ENCODE measurements at regions not wholly inside any gene's neighbourhood (a gene's known extent, or its start where the extent isn't known, plus 50 kb on each side); places are given as distances from the start of the nearest gene placed in this dataset.

DNA sequence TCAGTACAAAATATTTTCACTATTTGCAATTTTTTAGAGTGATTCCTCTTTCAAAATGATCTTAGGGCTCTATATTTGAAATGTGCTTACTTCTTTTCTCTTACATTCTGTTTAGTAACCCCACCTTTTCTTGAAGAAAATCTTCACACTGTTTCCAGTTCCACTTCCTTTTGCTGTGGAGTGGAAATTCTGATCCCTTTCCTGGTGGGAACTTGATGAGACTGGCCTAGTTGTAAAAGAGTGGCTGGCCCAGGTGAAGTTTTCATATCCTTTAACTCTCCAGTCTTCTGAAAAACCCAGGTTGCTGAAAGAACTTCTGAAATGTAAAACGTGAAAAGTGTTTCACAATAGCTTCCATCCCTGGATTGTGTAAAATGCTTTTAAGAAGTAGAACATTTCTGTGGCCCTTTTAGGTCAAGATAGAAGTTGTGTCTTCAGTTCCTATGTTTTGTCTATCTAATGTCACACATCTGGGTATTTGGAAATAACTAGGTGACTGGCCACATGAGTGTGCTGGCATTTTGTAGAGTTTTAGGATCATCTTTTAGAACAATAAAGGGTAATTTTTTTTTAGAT lies 84.8 kb upstream of the LRIG1 start:
- TF ChIP-seq, protein P1, sequence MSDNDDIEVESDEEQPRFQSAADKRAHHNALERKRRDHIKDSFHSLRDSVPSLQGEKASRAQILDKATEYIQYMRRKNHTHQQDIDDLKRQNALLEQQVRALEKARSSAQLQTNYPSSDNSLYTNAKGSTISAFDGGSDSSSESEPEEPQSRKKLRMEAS (IDR thresholded peaks at IDR 0.05), result no peak
- TF ChIP-seq TAF1 (IDR thresholded peaks at IDR 0.05; ENCODE audit: low read depth), result no peak

DNA sequence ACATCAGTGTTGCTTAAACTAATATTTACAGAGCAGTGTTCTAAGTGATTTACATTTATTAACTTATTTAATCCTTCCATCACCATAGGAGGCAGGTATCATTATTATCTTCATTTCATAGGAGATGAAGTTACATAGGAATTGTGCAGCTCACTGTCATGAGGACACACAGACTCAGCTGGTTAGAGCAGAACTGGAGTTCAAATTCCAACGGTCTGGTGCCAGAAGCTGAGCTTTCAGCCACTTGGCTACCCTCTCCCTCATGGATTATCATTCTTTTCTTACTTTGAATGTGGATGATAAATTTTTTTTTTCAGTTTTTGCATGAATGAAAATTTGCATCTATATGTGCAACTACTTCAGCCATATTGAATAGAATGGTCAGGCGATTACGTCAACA lies 86.0 kb upstream of the LRIG1 start:
- TF ChIP-seq YY1 (IDR thresholded peaks at IDR 0.05; ENCODE audit: low read depth) (no peak), TAF1 (IDR thresholded peaks at IDR 0.05; ENCODE audit: low read depth) (no peak)
- TF ChIP-seq, protein P2, sequence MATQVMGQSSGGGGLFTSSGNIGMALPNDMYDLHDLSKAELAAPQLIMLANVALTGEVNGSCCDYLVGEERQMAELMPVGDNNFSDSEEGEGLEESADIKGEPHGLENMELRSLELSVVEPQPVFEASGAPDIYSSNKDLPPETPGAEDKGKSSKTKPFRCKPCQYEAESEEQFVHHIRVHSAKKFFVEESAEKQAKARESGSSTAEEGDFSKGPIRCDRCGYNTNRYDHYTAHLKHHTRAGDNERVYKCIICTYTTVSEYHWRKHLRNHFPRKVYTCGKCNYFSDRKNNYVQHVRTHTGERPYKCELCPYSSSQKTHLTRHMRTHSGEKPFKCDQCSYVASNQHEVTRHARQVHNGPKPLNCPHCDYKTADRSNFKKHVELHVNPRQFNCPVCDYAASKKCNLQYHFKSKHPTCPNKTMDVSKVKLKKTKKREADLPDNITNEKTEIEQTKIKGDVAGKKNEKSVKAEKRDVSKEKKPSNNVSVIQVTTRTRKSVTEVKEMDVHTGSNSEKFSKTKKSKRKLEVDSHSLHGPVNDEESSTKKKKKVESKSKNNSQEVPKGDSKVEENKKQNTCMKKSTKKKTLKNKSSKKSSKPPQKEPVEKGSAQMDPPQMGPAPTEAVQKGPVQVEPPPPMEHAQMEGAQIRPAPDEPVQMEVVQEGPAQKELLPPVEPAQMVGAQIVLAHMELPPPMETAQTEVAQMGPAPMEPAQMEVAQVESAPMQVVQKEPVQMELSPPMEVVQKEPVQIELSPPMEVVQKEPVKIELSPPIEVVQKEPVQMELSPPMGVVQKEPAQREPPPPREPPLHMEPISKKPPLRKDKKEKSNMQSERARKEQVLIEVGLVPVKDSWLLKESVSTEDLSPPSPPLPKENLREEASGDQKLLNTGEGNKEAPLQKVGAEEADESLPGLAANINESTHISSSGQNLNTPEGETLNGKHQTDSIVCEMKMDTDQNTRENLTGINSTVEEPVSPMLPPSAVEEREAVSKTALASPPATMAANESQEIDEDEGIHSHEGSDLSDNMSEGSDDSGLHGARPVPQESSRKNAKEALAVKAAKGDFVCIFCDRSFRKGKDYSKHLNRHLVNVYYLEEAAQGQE (IDR thresholded peaks at IDR 0.05; ENCODE audit: low read depth), result no peak
- TF ChIP-seq, protein P1 (IDR thresholded peaks at IDR 0.05), result no peak

DNA sequence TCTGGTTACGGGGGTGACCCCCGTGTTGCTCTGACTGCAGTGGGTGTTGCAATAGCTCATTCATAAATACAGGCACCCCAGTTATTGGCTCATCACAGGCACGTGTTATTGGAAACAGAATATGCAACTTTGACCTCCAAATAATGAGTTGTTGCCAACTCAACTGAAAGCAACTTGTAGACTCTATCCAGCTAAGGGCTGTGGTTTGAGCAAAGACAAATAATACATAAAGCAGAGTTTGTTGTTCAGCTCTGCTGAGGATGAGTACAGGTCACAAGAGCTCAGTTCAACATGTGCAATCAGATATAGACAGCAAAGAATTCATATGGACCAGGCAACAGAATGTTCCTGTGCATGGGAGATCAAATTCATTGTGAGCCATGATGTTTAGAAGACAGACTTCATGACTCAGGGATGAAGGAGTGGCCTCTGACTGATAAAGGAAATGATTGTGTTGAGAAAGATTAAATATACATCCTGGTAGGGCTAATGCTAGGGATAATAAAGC lies 87.6 kb upstream of the LRIG1 start:
- TF ChIP-seq EGR1 (IDR thresholded peaks at IDR 0.05) (no peak), NFIC (IDR thresholded peaks at IDR 0.05) (no peak), ZBTB7A (IDR thresholded peaks at IDR 0.05; ENCODE audit: low read depth) (no peak), TEAD4 (IDR thresholded peaks at IDR 0.05) (no peak), CEBPB (IDR thresholded peaks at IDR 0.05) (no peak)
- TF ChIP-seq, protein P1 (IDR thresholded peaks at IDR 0.05), result no peak

DNA sequence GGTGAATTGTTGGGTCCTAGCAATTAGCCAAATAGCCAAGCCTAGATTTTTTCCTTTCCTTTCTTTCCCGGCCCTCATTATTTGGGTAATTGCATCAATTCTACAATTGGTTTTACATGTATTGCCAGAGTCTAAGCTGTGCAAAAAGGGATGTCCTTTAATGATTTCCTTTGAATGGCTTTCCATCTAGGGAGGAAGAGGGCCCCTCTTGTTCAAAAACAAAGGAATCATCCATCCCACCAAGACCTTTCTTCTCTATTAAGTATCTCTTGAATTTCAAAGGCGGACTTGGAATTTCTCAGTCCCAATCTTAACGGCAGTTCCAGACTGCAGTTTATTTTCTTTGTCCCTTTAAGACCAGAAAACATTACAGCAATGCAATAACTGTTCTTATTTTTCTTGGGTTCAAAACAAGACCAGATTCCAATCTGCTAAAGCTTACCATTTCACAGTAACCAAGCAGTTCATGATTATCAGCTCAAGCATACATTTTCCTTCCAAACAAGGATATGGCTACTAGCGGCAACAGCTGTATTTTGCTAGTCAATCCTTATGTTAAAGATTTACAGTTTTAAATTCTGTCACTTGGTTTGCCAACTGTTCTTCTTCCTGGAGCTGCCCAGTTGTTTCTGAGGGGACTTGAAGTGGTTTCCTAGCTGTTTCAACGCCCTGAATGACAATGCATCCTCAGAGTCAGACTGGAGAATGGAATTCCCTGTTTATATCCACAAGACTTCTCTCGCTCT lies 91.4 kb upstream of the LRIG1 start:
- no peak for TF ChIP-seq CEBPB (IDR thresholded peaks at IDR 0.05)

DNA sequence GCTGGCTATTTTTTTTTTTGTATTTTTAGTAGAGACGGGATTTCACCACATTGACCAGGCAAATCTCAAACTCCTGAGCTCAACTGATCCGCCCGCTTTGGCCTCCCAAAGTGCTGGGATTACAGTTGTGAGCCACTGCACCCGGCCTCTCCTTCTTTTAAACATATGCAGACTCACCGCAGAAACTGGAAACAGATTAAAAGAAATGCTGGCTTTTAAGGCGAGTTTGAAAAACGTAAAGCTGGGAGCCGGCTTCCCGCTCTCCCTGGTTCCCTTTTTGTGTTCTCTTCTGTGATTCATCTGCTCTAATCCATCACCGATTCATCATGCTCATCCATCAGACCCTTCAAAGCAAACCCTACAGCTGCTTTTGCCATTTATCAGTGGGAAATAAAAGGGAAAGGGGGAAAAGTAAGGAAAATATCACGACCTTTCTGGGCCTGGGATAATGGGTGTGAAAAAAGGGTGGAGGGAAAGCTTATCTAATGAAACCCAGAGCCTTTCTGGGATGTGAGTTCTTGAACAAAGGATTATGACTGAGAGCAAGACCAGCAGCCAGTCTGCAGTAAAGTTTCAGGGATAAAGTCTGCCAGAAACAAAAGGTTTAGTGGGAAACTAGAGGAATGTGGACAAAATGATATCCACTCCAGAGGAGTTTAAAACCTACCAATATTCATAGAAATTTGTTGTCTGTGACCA lies 92.3 kb upstream of the LRIG1 start:
- TF ChIP-seq EGR1 (IDR thresholded peaks at IDR 0.05) (no peak), RAD21 (IDR thresholded peaks at IDR 0.05; ENCODE audit: low read depth) (no peak), TCF12 (IDR thresholded peaks at IDR 0.05; ENCODE audit: low read depth) (no peak), YY1 (IDR thresholded peaks at IDR 0.05; ENCODE audit: low read depth) (no peak), ZBTB7A (IDR thresholded peaks at IDR 0.05; ENCODE audit: low read depth) (no peak), CREB1 (IDR thresholded peaks at IDR 0.05; ENCODE audit: low read depth) (no peak), CEBPB (IDR thresholded peaks at IDR 0.05) (no peak), FOXM1 (IDR thresholded peaks at IDR 0.05; ENCODE audit: borderline replicate concordance, low read depth) (no peak)
- TF ChIP-seq, protein P3, sequence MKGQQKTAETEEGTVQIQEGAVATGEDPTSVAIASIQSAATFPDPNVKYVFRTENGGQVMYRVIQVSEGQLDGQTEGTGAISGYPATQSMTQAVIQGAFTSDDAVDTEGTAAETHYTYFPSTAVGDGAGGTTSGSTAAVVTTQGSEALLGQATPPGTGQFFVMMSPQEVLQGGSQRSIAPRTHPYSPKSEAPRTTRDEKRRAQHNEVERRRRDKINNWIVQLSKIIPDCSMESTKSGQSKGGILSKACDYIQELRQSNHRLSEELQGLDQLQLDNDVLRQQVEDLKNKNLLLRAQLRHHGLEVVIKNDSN (IDR thresholded peaks at IDR 0.05), result no peak

DNA sequence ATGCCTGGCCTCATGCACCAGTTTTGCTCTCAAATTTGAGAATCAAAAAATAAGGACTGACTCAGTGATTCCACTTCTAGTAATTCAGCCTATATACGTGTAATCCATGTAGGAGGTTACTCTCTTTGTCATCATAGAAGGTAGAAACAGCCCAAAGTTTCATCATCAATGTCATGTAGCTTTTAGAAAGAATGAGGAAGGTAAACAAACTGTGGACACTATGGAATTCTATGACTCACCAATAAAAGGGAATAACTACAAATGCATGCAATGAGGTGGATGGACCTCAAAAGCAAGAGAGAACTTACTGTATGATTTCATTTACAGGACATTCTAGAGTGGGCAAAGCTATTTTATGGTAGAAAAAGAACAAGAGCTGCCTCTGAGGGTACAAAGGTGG lies 93.2 kb upstream of the LRIG1 start:
- TF ChIP-seq TEAD4 (IDR thresholded peaks at IDR 0.05) (peak; percentile 10; the same call in 1 of the 2 replicates), ZBTB7A (IDR thresholded peaks at IDR 0.05; ENCODE audit: low read depth) (no peak), TAF1 (IDR thresholded peaks at IDR 0.05; ENCODE audit: low read depth) (no peak), CEBPB (IDR thresholded peaks at IDR 0.05) (0 out of 2 replicates have a peak, but pooled peaks have one; percentile 45)
- TF ChIP-seq, protein P3 (IDR thresholded peaks at IDR 0.05), result no peak

DNA sequence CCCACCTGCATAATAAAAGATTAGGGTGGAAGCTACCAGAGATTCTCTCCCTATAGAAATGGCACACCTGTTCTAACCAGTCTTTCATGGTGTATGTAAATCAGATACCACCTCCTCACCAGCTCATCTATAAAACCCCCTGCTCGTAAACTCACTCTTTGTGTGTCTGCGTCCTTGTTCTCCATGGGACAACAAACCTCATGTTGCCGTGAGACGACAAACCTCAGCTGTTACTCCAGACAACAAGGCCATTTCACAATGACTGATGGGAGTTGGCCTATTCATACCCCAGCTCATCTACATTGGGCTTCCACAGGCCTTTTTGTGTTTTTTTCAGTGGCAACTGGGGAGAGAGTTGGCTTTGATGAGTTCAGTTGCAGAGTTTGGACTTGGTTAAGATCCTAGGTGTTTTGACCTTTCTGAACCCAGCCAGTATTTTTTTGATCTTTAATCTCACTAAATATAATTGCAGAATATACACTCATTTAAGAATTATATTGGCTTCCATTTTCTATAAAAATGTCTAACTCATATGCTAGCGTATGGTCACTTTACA lies 96.6 kb upstream of the LRIG1 start:
- TF ChIP-seq EGR1 (IDR thresholded peaks at IDR 0.05), result no peak
- TF ChIP-seq CREB1 (IDR thresholded peaks at IDR 0.05; ENCODE audit: low read depth), result no peak
- TF ChIP-seq EP300 (IDR thresholded peaks at IDR 0.05; ENCODE audit: borderline replicate concordance), result no peak
- no peak for TF ChIP-seq NFIC (IDR thresholded peaks at IDR 0.05)
- no peak for TF ChIP-seq TCF12 (IDR thresholded peaks at IDR 0.05; ENCODE audit: low read depth)
- TF ChIP-seq, protein P3 (IDR thresholded peaks at IDR 0.05), result no peak

Measured in Ishikawa (cell line).